ENCODE measurements at regions not wholly inside any gene's neighbourhood (a gene's known extent, or its start where the extent isn't known, plus 50 kb on each side); places are given as distances from the start of the nearest gene placed in this dataset.

GRCh38 chr1:105399716-105400115 lies 1650.0 kb downstream of the AMY1C start:
- TF ChIP-seq CTCF (conservative IDR thresholded peaks at IDR 0.05; ENCODE audit: low read depth, low read length), result no peak
- no peak for TF ChIP-seq EZH2 (IDR thresholded peaks at IDR 0.05; ENCODE audit: borderline replicate concordance, low read depth, low read length, poor library complexity, severe bottlenecking)

All from A673 (cell line).